Fibroblast of lung (primary cell): ENCODE measurements at regions not wholly inside any gene's neighbourhood (a gene's known extent, or its start where the extent isn't known, plus 50 kb on each side); places are given as distances from the start of the nearest gene placed in this dataset.

ENCODE experiments used
- DNase-seq, 2 donors: peaks; one replicate each; pipeline versions ENCODE4 v3.0.0 to v3.0.0-alpha.2; 2010; ENCODE audit warnings: low read depth in 2 of 2
- H2AFZ ChIP-seq: 2 replicates; pipeline ENCODE4 v1.5.1; 2012; ENCODE audit warnings: low read length, control low read depth, inconsistent platforms
- H3K27ac ChIP-seq: 2 replicates; pipeline ENCODE4 v1.5.1; 2011; ENCODE audit warnings: low read length, control low read depth; ENCODE audit not compliant: insufficient read depth
- H3K27me3 ChIP-seq: 2 replicates; pipeline ENCODE4 v1.5.1; 2011; ENCODE audit warnings: mild to moderate bottlenecking, low read length; ENCODE audit not compliant: control insufficient read depth, insufficient read depth
- H3K36me3 ChIP-seq: 2 replicates; pipeline ENCODE4 v1.5.1; 2011; ENCODE audit warnings: low read length; ENCODE audit not compliant: control insufficient read depth, insufficient read depth
- H3K4me1 ChIP-seq: 2 replicates; pipeline ENCODE4 v1.5.1; 2011; ENCODE audit warnings: low read length; ENCODE audit not compliant: control insufficient read depth, insufficient read depth; ENCODE audit errors: extremely low read depth
- H3K4me2 ChIP-seq: 2 replicates; pipeline ENCODE4 v1.5.1; 2011; ENCODE audit warnings: low read length, control low read depth; ENCODE audit not compliant: insufficient read depth; ENCODE audit errors: extremely low read depth
- H3K4me3 ChIP-seq, 4 experiments: fragments of 200-600 bp in 1 of 4; sonication (generic) in 1 of 4; replicated peaks in 1 of 4; 2 replicates each; pipeline ENCODE4 v1.5.1; 2011 to 2016; ENCODE audit warnings: low read length in 4 of 4, low read depth in 3 of 4, mild to moderate bottlenecking in 3 of 4, control low read depth in 2 of 4, inconsistent platforms in 1 of 4, mixed read lengths in 1 of 4; ENCODE audit not compliant: insufficient read depth in 1 of 4; ENCODE audit errors: control extremely low read depth in 1 of 4
- H3K79me2 ChIP-seq: 2 replicates; pipeline ENCODE4 v1.5.1; 2012; ENCODE audit warnings: mild to moderate bottlenecking, low read length, inconsistent platforms; ENCODE audit not compliant: control insufficient read depth, insufficient read depth
- H3K9ac ChIP-seq: 2 replicates; pipeline ENCODE4 v1.5.1; 2011; ENCODE audit warnings: mild to moderate bottlenecking, low read length, control low read depth; ENCODE audit not compliant: insufficient read depth
- H3K9me3 ChIP-seq: 2 replicates; pipeline ENCODE4 v1.5.1; 2012; ENCODE audit warnings: low read depth, low read length; ENCODE audit not compliant: control insufficient read depth, insufficient read depth
- H4K20me1 ChIP-seq: 2 replicates; pipeline ENCODE4 v1.5.1; 2011; ENCODE audit warnings: low read length; ENCODE audit not compliant: control insufficient read depth, insufficient read depth; ENCODE audit errors: extremely low read depth
- EZH2 ChIP-seq: IDR thresholded peaks from 2 replicates; pipeline ENCODE4 v1.5.1; 2012; ENCODE audit warnings: low read length, control low read depth, mild to moderate bottlenecking; ENCODE audit errors: missing control alignments
- TF ChIP-seq, protein P1 (sequence below), 2 donors: IDR thresholded peaks in 1 of 2; conservative IDR thresholded peaks in 1 of 2; 1 replicate in 1 of 2; 2 replicates in 1 of 2; pipeline ENCODE4 v1.5.1; 2011 to 2012; ENCODE audit warnings: low read length in 2 of 2, control low read depth in 1 of 2, inconsistent platforms in 1 of 2, low read depth in 1 of 2, mild to moderate bottlenecking in 1 of 2

DNA sequence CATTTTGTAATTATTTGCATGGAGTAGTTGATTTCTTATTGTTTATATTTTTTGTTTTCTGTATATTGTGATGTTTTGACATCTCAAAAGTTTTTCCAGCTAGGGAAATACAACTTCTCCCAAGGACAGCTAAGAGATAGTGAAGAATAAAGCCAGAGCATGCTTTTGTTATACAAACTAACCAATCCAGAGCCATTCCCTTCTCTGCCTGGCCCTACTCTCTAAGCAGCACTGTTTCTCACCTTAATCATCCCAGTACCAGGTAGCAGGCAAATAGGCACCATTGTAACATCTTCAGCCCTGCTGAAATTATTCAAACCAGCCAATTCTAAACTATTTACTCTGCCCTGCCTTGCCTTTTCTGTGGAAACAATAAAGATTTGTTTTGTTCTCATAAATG, 1063.4 kb upstream of the CHAC2 start:
- H3K4me1 ChIP-seq: no peaks in the 10 kb centered on the region
- no peaks in the 10 kb centered on the region for H3K79me2 ChIP-seq
- H3K4me2 ChIP-seq: no peak overlapping the region
- no peak for DNase-seq
- no peak overlapping the region for H3K27ac ChIP-seq
- no peaks in the 10 kb centered on the region for H4K20me1 ChIP-seq
- no peaks in the 10 kb centered on the region for H3K9me3 ChIP-seq
- no peak overlapping the region for H3K4me3 ChIP-seq
- H3K36me3 ChIP-seq: no peaks in the 10 kb centered on the region
- H2AFZ ChIP-seq: no peak overlapping the region
- no peak overlapping the region for H3K9ac ChIP-seq
- TF ChIP-seq EZH2: no peak
- TF ChIP-seq, protein P1, sequence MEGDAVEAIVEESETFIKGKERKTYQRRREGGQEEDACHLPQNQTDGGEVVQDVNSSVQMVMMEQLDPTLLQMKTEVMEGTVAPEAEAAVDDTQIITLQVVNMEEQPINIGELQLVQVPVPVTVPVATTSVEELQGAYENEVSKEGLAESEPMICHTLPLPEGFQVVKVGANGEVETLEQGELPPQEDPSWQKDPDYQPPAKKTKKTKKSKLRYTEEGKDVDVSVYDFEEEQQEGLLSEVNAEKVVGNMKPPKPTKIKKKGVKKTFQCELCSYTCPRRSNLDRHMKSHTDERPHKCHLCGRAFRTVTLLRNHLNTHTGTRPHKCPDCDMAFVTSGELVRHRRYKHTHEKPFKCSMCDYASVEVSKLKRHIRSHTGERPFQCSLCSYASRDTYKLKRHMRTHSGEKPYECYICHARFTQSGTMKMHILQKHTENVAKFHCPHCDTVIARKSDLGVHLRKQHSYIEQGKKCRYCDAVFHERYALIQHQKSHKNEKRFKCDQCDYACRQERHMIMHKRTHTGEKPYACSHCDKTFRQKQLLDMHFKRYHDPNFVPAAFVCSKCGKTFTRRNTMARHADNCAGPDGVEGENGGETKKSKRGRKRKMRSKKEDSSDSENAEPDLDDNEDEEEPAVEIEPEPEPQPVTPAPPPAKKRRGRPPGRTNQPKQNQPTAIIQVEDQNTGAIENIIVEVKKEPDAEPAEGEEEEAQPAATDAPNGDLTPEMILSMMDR (conservative IDR thresholded peaks at IDR 0.05 in 1 of 2, IDR thresholded peaks at IDR 0.05 in 1 of 2; ENCODE audit: low read depth in 1 of 2, low read length in 2 of 2): no peak
- no peaks in the 10 kb centered on the region for H3K27me3 ChIP-seq

DNA sequence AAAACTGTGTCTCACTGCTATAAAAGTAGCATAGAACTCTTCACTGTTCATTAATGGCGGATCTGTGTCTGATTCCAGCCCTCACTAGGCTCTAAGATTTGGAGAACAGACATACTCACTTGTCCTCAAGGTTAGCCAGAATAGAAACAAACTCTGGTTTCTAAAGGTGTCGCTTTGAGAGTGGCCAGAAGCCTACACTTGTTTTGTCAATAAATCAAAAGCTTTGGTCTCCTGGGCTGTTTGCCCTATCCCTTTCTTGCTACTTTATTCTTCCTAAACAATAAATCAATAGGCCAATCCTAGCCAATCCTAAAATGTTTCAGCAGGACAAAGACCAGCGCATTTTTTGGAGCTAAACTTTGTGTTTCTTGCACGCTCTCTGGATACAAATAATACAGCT, 1064.6 kb upstream of the CHAC2 start:
- H3K9ac ChIP-seq: no peak overlapping the region
- H3K27ac ChIP-seq: no peak overlapping the region
- H3K4me1 ChIP-seq: no peaks in the 10 kb centered on the region
- no peaks in the 10 kb centered on the region for H3K9me3 ChIP-seq
- no peak for TF ChIP-seq EZH2
- TF ChIP-seq, protein P1 (conservative IDR thresholded peaks at IDR 0.05 in 1 of 2, IDR thresholded peaks at IDR 0.05 in 1 of 2; ENCODE audit: low read depth in 1 of 2, low read length in 2 of 2): no peak
- H3K4me3 ChIP-seq: no peak overlapping the region
- H3K4me2 ChIP-seq: no peak overlapping the region
- H2AFZ ChIP-seq: no peak overlapping the region
- H4K20me1 ChIP-seq: no peaks in the 10 kb centered on the region
- no peaks in the 10 kb centered on the region for H3K27me3 ChIP-seq
- no peaks in the 10 kb centered on the region for H3K36me3 ChIP-seq
- no peak for DNase-seq
- no peaks in the 10 kb centered on the region for H3K79me2 ChIP-seq

DNA sequence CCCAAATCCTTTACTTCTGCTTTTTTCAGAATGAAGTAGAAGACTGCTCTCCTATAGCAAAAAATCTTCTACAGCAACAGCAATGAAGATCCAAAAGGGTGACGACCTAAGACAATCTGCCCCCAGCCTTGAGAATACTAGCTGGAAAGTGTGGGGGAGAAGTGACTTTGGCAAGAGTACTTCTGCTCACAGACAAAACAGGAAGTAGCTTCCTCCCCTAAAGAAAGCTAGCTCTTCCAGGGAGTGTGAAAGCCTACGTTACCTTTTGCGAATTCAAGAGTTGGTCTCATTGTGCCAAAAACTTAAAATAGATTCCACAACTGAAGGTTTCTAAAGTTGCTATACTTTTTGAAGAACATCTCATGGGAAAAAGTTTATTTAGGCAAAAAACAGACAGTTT, 1069.2 kb upstream of the CHAC2 start:
- H3K4me1 ChIP-seq: no peaks in the 10 kb centered on the region
- H3K9ac ChIP-seq: no peak overlapping the region
- DNase-seq: no peak
- no peaks in the 10 kb centered on the region for H4K20me1 ChIP-seq
- no peaks in the 10 kb centered on the region for H3K9me3 ChIP-seq
- H2AFZ ChIP-seq: no peak overlapping the region
- no peak overlapping the region for H3K4me2 ChIP-seq
- no peak overlapping the region for H3K27ac ChIP-seq
- no peaks in the 10 kb centered on the region for H3K79me2 ChIP-seq
- H3K27me3 ChIP-seq: no peaks in the 10 kb centered on the region
- no peaks in the 10 kb centered on the region for H3K36me3 ChIP-seq
- no peak overlapping the region for H3K4me3 ChIP-seq
- TF ChIP-seq, protein P1 (conservative IDR thresholded peaks at IDR 0.05 in 1 of 2, IDR thresholded peaks at IDR 0.05 in 1 of 2; ENCODE audit: low read depth in 1 of 2, low read length in 2 of 2): no peak
- no peak for TF ChIP-seq EZH2
